C1 segment of cervical spinal cord (tissue), 14 donors: ENCODE measurements at regions not wholly inside any gene's neighbourhood (a gene's known extent, or its start where the extent isn't known, plus 50 kb on each side); places are given as distances from the start of the nearest gene placed in this dataset.
"Not testable (repeated sequence)": the region's sequence is repeated elsewhere in the genome, so short reads cannot be mapped to it uniquely, and the experiment has no call there.

Experiments
- DNase-seq, 14 donors: peaks; one replicate each; lab custom pipeline; 2025; lab: John Stamatoyannopoulos, UW

DNA sequence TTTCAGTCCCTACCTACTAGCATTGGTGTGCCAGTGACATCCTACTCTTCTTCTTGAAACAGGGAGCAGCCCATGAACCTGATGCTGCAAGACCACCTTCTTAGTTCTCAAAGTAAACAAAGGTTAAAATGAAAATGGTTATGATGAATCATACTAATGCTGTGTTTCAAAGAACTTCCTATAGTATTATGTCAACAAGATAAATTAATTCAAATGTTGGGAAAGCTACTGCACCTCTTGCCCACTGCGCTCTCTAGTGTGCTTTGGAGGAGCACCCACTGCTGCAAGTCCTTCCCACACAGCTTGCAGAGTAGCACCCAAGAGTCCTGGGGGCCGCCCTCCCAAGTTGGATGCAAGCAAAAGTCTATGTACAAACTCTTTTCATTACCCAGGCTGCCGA lies 81.1 kb downstream of the CD200R1L start:
- no peak for DNase-seq

GRCh38 chr3:112763258-112763657 lies 83.4 kb downstream of the CD200R1L start:
- DNase-seq, result no peak

GRCh38 chr3:112761062-112761638 lies 85.5 kb downstream of the CD200R1L start:
- DNase-seq, result no peak

GRCh38 chr3:112759681-112760080 lies 87.0 kb downstream of the CD200R1L start:
- no peak for DNase-seq

- DNase-seq, result no peak
Measured at GRCh38 chr3:112759210-112759609, 87.5 kb downstream of the CD200R1L start.

DNA sequence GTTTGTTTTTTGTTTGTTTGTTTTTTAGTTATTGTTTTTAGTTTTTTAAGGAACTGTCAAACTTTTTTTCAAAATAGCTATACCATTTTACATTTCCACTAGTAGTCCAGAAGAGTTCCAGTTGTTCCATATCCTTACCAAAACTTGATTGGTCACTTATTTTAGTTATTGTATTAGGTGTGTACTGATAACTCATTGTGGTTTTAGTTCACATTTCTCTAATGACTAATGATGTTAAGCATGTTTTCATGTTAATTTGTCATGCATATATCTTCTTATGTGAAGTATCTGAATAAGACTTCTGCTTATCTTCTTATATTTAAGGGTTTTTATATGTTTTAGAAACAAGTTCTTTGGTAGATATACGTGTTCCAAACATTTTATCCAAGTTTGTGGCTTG lies 89.5 kb downstream of the CD200R1L start:
- DNase-seq, result no peak

DNA sequence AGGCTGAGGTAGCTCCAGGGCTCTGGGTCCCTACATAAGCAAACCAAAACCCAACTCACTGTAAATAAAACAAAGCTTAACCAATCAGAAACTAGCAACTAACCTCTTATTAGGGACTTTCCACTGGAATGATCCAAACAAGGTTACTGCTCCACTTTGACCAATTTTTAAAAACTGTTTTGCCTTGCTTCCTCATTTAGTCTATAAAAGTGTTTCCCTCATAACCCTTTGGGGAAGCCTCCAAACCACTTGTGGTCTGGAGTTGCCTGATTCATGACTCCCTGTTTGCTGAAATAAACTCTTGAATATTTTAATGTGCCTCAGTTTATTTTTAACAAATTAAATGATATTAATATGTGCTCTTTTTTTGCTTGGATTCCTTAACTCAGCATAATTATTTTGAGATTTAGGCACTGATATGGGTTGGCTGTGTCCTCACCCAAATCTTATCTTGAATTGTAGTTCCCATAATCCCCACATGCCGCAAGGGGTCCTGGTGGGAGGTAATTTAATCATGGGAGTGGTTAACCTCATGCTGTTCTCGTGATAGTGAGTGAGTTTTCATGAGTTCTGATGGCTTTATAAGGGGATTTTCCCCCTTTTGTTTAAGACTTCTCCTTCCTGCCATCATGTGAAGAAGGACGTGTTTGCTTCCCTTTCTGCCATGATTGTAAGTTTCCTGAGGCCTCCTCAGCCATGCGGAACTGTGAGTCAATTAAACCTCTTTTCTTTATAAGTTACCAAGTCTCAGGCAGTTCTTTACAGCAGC lies 90.6 kb downstream of the CD200R1L start:
- no peak for DNase-seq

DNA sequence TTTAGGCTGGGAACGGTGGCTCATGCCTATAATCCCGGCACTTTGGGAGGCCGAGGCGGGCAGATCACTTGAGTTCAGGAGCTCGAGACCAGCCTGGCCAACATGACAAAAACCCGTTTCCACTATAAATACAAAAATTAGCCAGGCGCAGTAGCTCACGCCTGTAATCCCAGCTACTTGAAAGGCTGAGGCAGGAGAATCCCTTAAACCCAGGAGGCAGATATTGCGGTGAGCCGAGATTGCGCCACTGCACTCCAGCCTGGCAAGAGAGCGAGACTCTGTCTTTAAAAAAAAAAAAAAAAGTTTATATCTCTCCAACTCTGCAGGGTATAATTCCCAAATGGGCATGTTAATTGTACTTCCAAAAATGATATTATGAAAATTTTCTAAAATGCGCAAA lies 91.6 kb downstream of the CD200R1L start:
- DNase-seq, result not testable (repeated sequence)

- DNase-seq, result no peak
Measured at GRCh38 chr3:112751564-112752512, 94.8 kb downstream of the CD200R1L start.

- no peak for DNase-seq
Measured at GRCh38 chr3:112751061-112751460, 95.6 kb downstream of the CD200R1L start.

GRCh38 chr3:112747624-112748023 lies 99.0 kb downstream of the CD200R1L start:
- DNase-seq, result no peak

GRCh38 chr3:112746675-112747280 lies 99.9 kb downstream of the CD200R1L start:
- DNase-seq, result no peak

GRCh38 chr3:112745567-112746248 lies 101.0 kb downstream of the CD200R1L start:
- no peak for DNase-seq

- DNase-seq, result no peak
Measured at GRCh38 chr3:112744825-112745566, 101.7 kb downstream of the CD200R1L start.

DNA sequence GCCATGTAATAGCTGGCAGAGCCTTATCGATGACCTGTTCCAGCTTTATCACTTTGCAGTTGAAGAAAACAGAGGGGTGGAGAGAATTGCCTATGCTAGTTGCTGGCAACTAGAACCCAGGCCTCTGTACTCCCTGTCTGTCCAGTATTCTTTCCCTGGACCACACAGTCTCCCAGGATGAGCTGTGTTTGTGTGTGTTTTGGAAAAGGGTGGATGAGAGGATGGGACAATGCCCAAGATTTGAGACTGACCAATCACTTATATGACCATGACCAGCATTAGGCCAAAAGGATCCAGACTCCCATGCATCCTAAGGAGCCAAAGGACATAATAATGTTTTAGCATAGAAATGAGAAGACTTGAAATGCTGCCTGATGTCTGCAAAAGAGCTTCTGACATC lies 102.6 kb downstream of the CD200R1L start:
- no peak for DNase-seq

DNA sequence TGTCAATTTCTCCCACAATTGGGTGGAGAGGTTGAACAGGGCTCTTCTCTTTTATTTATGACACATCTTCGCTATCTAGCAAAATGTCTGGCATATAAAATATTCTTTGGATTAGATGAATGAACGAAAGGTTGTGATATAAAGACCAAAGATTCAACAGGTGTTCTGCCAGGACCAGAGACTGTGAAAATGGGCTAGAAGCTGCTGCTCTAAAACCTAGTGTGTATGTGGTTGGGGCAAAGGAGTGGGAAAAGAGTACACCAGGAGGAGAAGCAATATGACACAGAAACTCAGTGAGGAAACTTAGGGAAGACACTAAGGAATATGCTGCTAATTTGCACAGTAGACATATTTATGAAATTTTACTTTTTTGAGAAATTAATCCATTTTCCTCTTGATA lies 102.0 kb upstream of the CCDC80 start:
- no peak for DNase-seq

- DNase-seq, result no peak
Measured at GRCh38 chr3:112741983-112742382, 101.0 kb upstream of the CCDC80 start.

DNA sequence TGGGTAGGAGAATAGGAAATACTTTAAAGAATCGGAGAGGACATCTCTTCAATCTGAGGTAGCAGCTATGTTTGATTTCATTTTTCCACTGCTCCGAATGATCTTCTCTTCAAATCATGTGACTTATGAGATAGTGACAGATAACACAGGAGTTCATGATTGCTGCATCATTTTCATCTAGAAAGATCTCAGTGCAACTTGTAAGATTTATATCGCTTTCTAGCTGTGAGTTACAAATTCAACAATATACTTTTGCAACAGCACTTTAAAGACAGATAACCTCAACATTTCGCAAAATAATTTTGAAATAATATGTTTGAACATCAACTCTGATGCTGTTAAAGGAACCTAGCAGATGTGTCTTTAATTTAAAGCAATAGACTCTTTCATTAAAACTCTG lies 99.9 kb upstream of the CCDC80 start:
- no peak for DNase-seq

- DNase-seq, result no peak
Measured at GRCh38 chr3:112739252-112739965, 98.5 kb upstream of the CCDC80 start.

- no peak for DNase-seq
Measured at GRCh38 chr3:112738366-112738765, 97.4 kb upstream of the CCDC80 start.
